T-helper 1 cell treated with Interleukin-12 subunit alpha and Interleukin-12 subunit beta and Interleukin-4 antibody, amounts not matched to agents 30 ng/mL and 1 ng/mL, for 36 hours (primary cell): ENCODE measurements at regions not wholly inside any gene's neighbourhood (a gene's known extent, or its start where the extent isn't known, plus 50 kb on each side); places are given as distances from the start of the nearest gene placed in this dataset.
"Not testable (repeated sequence)": the region's sequence is repeated elsewhere in the genome, so short reads cannot be mapped to it uniquely, and the experiment has no call there.

Experiments
- intact Hi-C: fragments of 100-400 bp; cut with micrococcal nuclease; formaldehyde crosslinking; loops from one replicate; pipeline ENCODE4 v1.15.1; 2024

- intact Hi-C loops, result no loop called here
Measured at GRCh38 chr4:127486248-127486647, 146.5 kb upstream of the INTU start.

GRCh38 chr4:127491571-127491970, 141.2 kb upstream of the INTU start:
- intact Hi-C loops, result no loop called here

GRCh38 chr4:127496875-127497274, 135.9 kb upstream of the INTU start:
- intact Hi-C loops, result not testable (repeated sequence)

- intact Hi-C loops, result no loop called here
Measured at GRCh38 chr4:127498366-127498765, 134.4 kb upstream of the INTU start.

- intact Hi-C loops, result no loop called here
Measured at GRCh38 chr4:127500242-127500641, 132.5 kb upstream of the INTU start.

- intact Hi-C loops, result no loop called here
Measured at GRCh38 chr4:127501103-127501502, 131.7 kb upstream of the INTU start.

GRCh38 chr4:127503111-127503510, 129.6 kb upstream of the INTU start:
- intact Hi-C loops, result no loop called here

GRCh38 chr4:127505203-127505602, 127.6 kb upstream of the INTU start:
- intact Hi-C loops, result no loop called here

GRCh38 chr4:127506283-127506682, 126.5 kb upstream of the INTU start:
- intact Hi-C loops, result no loop called here

GRCh38 chr4:127509155-127509554, 123.6 kb upstream of the INTU start:
- intact Hi-C loops, result no loop called here

GRCh38 chr4:127512672-127513071, 120.1 kb upstream of the INTU start:
- intact Hi-C loops, result not testable (repeated sequence)

- intact Hi-C loops, result not testable (repeated sequence)
Measured at GRCh38 chr4:127515259-127515658, 117.5 kb upstream of the INTU start.

GRCh38 chr4:127518046-127518445, 114.7 kb upstream of the INTU start:
- intact Hi-C loops, result no loop called here

- intact Hi-C loops, result no loop called here
Measured at GRCh38 chr4:127521463-127521862, 111.3 kb upstream of the INTU start.

GRCh38 chr4:127523369-127523768, 109.4 kb upstream of the INTU start:
- intact Hi-C loops, result no loop called here

GRCh38 chr4:127525608-127526007, 107.1 kb upstream of the INTU start:
- intact Hi-C loops, result no loop called here

- intact Hi-C loops, result no loop called here
Measured at GRCh38 chr4:127528302-127528701, 104.5 kb upstream of the INTU start.

- intact Hi-C loops, result not testable (repeated sequence)
Measured at GRCh38 chr4:127529879-127530278, 102.9 kb upstream of the INTU start.

GRCh38 chr4:127533028-127533700, 99.6 kb upstream of the INTU start:
- intact Hi-C loops, result no loop called here

- intact Hi-C loops, result no loop called here
Measured at GRCh38 chr4:127534041-127534825, 98.5 kb upstream of the INTU start.

GRCh38 chr4:127538016-127538415, 94.7 kb upstream of the INTU start:
- intact Hi-C loops, result no loop called here

GRCh38 chr4:127540497-127541025, 92.2 kb upstream of the INTU start:
- intact Hi-C loops, result no loop called here

GRCh38 chr4:127545271-127545670, 87.5 kb upstream of the INTU start:
- intact Hi-C loops, result no loop called here
